Activated T-helper 2 cell treated with anti-CD3 and anti-CD28 coated beads, Interferon-gamma antibody, Interleukin-2, Interleukin-4, amounts not matched to agents 10 μg/mL and 5 μg/mL and 100 μg/mL, durations not matched to agents 14 hours and 24 hours and 36 hours (primary cell): ENCODE measurements at regions not wholly inside any gene's neighbourhood (a gene's known extent, or its start where the extent isn't known, plus 50 kb on each side); places are given as distances from the start of the nearest gene placed in this dataset.
"Not testable (repeated sequence)": the region's sequence is repeated elsewhere in the genome, so short reads cannot be mapped to it uniquely, and the experiment has no call there.

Experiments
- DNase-seq: peaks from one replicate; pipeline ENCODE4 v3.0.0; 2021; ENCODE audit warnings: low spot score
- H3K27ac Mint-ChIP-seq: one replicate; pipeline ENCODE4 v1.8.0; 2021; ENCODE audit warnings: mixed read lengths
- H3K27me3 Mint-ChIP-seq: one replicate; pipeline ENCODE4 v1.8.0; 2021; ENCODE audit warnings: low read depth, mixed read lengths
- H3K36me3 Mint-ChIP-seq: one replicate; pipeline ENCODE4 v1.8.0; 2021; ENCODE audit warnings: low read depth, mixed read lengths
- H3K4me1 Mint-ChIP-seq: one replicate; pipeline ENCODE4 v1.8.0; 2021; ENCODE audit warnings: low read depth, mixed read lengths
- H3K4me3 Mint-ChIP-seq: one replicate; pipeline ENCODE4 v1.8.0; 2021; ENCODE audit warnings: low read depth, mild to moderate bottlenecking, moderate library complexity, mixed read lengths
- H3K9me3 Mint-ChIP-seq: one replicate; pipeline ENCODE4 v1.8.0; 2021; ENCODE audit warnings: mixed read lengths
- intact Hi-C: fragments of 100-400 bp; cut with micrococcal nuclease; formaldehyde crosslinking; loops from one replicate; pipeline ENCODE4 v1.15.1; 2023

GRCh38 chr13:81340118-81341069, 999.5 kb upstream of the SPRY2 start:
- H3K4me3 Mint-ChIP-seq, H3K36me3 Mint-ChIP-seq, H3K4me1 Mint-ChIP-seq, intact Hi-C loops, DNase-seq, H3K27ac Mint-ChIP-seq, H3K27me3 Mint-ChIP-seq: not testable (repeated sequence)
- H3K9me3 Mint-ChIP-seq = peaks cover 26% of the 10 kb centered on the region

- DNase-seq, H3K4me3 Mint-ChIP-seq, H3K27ac Mint-ChIP-seq, intact Hi-C loops, H3K27me3 Mint-ChIP-seq, H3K4me1 Mint-ChIP-seq, H3K36me3 Mint-ChIP-seq: not testable (repeated sequence)
- H3K9me3 Mint-ChIP-seq = peaks cover 19% of the 10 kb centered on the region
Observed at GRCh38 chr13:81339666-81340065, 998.7 kb upstream of the SPRY2 start.

DNA sequence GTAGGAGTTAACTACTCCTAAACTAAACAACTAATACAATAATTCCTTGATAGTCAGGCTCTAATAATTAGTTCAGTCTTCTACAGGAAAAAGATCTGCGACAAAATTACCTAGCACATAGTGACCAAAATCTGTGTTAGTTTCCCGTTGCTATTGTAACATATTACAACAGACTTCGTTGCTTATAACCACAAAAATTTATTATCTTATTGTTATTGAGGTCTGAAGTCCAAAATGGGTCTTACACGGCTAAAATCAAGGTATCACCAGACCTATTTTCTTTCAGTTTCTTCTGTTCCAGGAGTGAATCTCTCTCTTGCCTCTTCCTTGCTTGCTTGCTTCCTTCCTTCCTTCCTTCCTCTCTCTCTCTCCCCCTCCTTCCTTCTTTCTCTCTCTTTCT, 993.6 kb upstream of the SPRY2 start:
- DNase-seq = no peak
- Mint-ChIP-seq H3K4me1 (no peaks in the 10 kb centered on the region), H3K27ac (no peak overlapping the region), H3K27me3 (no peaks in the 10 kb centered on the region), H3K4me3 (no peak overlapping the region), H3K9me3 (peaks cover 18% of the 10 kb centered on the region), H3K36me3 (no peaks in the 10 kb centered on the region)
- intact Hi-C loops = no loop called here

- peaks cover 27% of the 10 kb centered on the region for H3K9me3 Mint-ChIP-seq
Observed at GRCh38 chr13:81326913-81327312, 986.0 kb upstream of the SPRY2 start.

DNA sequence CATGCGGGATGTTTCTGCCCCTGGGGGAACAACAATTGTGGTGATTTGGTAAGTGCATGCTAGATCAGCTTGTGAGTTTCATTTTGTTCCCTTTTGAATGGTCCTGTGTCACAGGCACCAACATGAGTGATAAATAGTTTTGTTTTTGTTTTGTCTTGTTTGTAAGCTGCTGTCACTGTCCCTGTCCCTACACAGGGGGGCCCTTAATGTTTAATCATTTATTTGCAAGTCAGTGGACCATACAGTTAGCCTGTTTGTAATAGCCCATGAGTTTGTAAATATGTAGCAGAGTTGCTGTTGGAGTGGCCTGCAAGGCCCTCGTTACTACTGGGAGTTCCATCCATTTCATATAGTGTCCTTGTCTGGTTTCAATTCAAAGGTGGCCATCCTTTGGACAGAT, 979.6 kb upstream of the SPRY2 start:
- DNase-seq = no peak
- intact Hi-C loops = no loop called here
- Mint-ChIP-seq H3K27ac (no peak overlapping the region), H3K4me1 (no peaks in the 10 kb centered on the region), H3K4me3 (no peak overlapping the region), H3K36me3 (no peaks in the 10 kb centered on the region), H3K9me3 (peaks cover 34% of the 10 kb centered on the region), H3K27me3 (no peaks in the 10 kb centered on the region)

More at GRCh38 chr13:81326913-81327312, 986.0 kb upstream of the SPRY2 start:
- Mint-ChIP-seq H3K36me3 (no peaks in the 10 kb centered on the region), H3K27me3 (no peaks in the 10 kb centered on the region), H3K4me3 (no peak overlapping the region), H3K4me1 (no peaks in the 10 kb centered on the region), H3K27ac (no peak overlapping the region)
- DNase-seq = no peak
- intact Hi-C loops = no loop called here

GRCh38 chr13:81319351-81319750, 978.4 kb upstream of the SPRY2 start:
- no peak for DNase-seq
- Mint-ChIP-seq H3K27ac (no peak overlapping the region), H3K9me3 (peaks cover 33% of the 10 kb centered on the region), H3K27me3 (no peaks in the 10 kb centered on the region), H3K4me1 (no peaks in the 10 kb centered on the region), H3K4me3 (no peak overlapping the region), H3K36me3 (no peaks in the 10 kb centered on the region)
- intact Hi-C loops = no loop called here

DNA sequence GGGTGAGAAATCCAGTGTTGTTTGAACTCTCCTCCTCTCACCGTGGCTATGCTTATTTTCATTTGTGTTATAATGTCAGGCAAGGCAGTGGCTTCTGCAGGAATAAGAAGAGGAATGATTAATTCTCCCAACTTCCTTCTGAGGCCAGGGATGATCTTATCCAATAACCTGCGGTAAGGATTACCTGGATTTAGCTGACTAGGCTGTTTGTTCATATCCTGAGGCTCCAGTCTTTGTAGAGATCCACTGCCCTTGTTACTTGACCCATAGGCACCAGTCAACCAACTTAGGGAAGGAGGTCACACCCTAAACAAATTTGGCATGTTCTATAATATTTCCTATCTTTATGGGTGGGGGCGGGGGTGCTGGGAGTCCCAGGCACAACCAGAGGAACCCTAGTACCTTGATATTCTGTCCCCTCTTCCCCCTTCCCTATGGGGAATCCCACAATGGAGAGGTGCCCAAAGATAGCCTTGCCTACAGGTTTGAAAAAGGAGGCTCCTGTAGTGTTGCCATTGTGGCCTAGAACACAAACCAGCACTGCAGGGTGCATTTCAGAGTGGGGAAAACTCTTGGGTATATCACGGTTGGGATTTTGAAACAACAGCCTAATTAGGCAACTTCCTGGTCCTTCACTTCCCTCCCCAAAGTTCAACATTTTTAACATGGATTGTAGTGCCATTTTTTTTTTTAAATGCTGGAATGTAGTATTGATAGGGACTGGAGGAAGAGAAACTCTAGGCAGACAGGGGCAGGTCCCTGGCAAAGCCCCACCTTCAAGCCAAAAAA, 977.5 kb upstream of the SPRY2 start:
- Mint-ChIP-seq H3K4me3 (no peak overlapping the region), H3K27me3 (no peaks in the 10 kb centered on the region), H3K36me3 (no peaks in the 10 kb centered on the region), H3K27ac (no peak overlapping the region), H3K4me1 (no peaks in the 10 kb centered on the region), H3K9me3 (peaks cover 25% of the 10 kb centered on the region)
- intact Hi-C loops = no loop called here
- no peak for DNase-seq

DNA sequence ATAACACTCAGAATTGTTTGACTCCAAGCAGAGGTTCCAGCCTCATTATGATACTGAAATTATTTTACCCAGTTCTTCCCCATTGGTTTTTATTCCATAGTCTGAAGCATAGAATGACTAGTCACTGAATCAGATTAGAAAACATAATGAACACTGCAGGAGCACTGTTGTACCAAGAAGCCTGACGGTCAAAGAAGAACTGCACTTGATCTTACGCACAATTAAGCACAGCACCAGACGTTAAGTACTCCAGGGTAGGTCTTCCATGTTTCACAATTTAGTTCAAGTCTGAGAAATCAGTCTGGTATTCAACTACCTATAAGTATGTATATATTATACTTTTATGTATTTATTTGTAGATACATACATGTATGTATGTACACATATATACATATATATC, 973.5 kb upstream of the SPRY2 start:
- Mint-ChIP-seq H3K4me1 (no peaks in the 10 kb centered on the region), H3K4me3 (no peak overlapping the region), H3K27me3 (no peaks in the 10 kb centered on the region), H3K9me3 (peaks cover 15% of the 10 kb centered on the region), H3K36me3 (no peaks in the 10 kb centered on the region), H3K27ac (no peak overlapping the region)
- intact Hi-C loops = no loop called here
- DNase-seq = no peak

DNA sequence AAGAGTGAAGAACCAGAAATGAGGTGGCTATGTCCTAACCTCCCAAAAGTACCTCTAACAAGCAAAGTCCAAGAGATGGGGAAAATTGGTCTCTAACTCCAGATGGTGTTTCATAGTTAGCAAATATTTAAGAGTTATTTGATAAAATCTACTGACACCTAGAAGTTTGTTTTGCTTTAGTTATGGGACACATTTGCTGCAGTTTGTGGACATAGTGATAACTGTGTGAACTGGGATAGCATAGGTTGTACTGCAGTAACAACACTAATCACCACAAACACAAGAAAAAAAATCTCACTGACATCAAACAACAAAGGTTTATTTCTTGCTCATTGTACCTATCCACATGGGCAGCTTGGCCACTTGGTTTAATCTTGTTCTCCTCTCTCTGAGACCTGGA, 965.0 kb upstream of the SPRY2 start:
- DNase-seq = no peak
- H3K36me3 Mint-ChIP-seq = no peaks in the 10 kb centered on the region
- peaks cover 11% of the 10 kb centered on the region for H3K9me3 Mint-ChIP-seq
- H3K4me1 Mint-ChIP-seq = no peaks in the 10 kb centered on the region
- intact Hi-C loops = no loop called here
- H3K27ac Mint-ChIP-seq = no peak overlapping the region
- H3K27me3 Mint-ChIP-seq = no peaks in the 10 kb centered on the region
- no peak overlapping the region for H3K4me3 Mint-ChIP-seq

DNA sequence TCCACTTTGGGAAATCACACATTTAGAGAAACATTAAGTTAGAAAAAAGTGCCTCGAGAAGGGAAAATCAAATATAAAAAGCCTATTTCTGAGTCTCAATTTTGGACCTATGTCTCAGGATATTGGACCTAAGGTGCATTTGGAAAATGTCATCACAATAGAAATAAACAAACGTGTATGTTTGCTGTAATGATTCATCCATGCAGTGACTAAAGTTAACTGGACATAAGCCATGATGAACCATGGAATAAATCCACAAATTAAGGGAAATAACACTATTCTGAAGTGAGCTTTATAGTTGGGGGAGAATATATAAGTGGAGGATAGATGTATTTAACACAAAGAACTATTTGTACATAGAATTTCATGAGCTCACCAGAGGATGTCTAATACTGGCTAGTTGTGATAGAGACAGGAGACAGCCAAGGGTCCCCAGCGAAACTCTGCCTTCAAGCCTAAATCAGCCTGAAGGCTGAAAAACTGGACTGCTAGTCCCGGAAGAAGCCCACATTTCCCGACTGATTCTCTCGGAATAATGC, 963.3 kb upstream of the SPRY2 start:
- no peak overlapping the region for H3K27ac Mint-ChIP-seq
- intact Hi-C loops = no loop called here
- no peak overlapping the region for H3K4me3 Mint-ChIP-seq
- no peaks in the 10 kb centered on the region for H3K4me1 Mint-ChIP-seq
- peaks cover 14% of the 10 kb centered on the region for H3K9me3 Mint-ChIP-seq
- no peaks in the 10 kb centered on the region for H3K27me3 Mint-ChIP-seq
- H3K36me3 Mint-ChIP-seq = no peaks in the 10 kb centered on the region
- no peak for DNase-seq

- H3K4me1 Mint-ChIP-seq = no peaks in the 10 kb centered on the region
- H3K9me3 Mint-ChIP-seq = peaks cover 16% of the 10 kb centered on the region
- no peak overlapping the region for H3K27ac Mint-ChIP-seq
- intact Hi-C loops = no loop called here
- no peak overlapping the region for H3K4me3 Mint-ChIP-seq
- no peak for DNase-seq
- no peaks in the 10 kb centered on the region for H3K27me3 Mint-ChIP-seq
- H3K36me3 Mint-ChIP-seq = no peaks in the 10 kb centered on the region
Observed at GRCh38 chr13:81302677-81303076, 961.8 kb upstream of the SPRY2 start.

- H3K9me3 Mint-ChIP-seq = peaks cover 18% of the 10 kb centered on the region
- H3K4me3 Mint-ChIP-seq = no peak overlapping the region
- no peaks in the 10 kb centered on the region for H3K4me1 Mint-ChIP-seq
- DNase-seq = no peak
- intact Hi-C loops = no loop called here
- no peaks in the 10 kb centered on the region for H3K36me3 Mint-ChIP-seq
- no peak overlapping the region for H3K27ac Mint-ChIP-seq
- no peaks in the 10 kb centered on the region for H3K27me3 Mint-ChIP-seq
Observed at GRCh38 chr13:81302125-81302524, 961.2 kb upstream of the SPRY2 start.

- no peak overlapping the region for H3K4me3 Mint-ChIP-seq
- H3K9me3 Mint-ChIP-seq = peaks cover 17% of the 10 kb centered on the region
- H3K4me1 Mint-ChIP-seq = no peaks in the 10 kb centered on the region
- no peak overlapping the region for H3K27ac Mint-ChIP-seq
- H3K27me3 Mint-ChIP-seq = no peaks in the 10 kb centered on the region
- no peaks in the 10 kb centered on the region for H3K36me3 Mint-ChIP-seq
- no peak for DNase-seq
- intact Hi-C loops = no loop called here
Observed at GRCh38 chr13:81295177-81295576, 954.3 kb upstream of the SPRY2 start.
